Erythroblast (primary cell): ENCODE measurements at regions not wholly inside any gene's neighbourhood (a gene's known extent, or its start where the extent isn't known, plus 50 kb on each side); places are given as distances from the start of the nearest gene placed in this dataset.

ENCODE experiments used
- GATA1 ChIP-seq: IDR thresholded peaks from 2 replicates; pipeline ENCODE4 v1.6.1; 2011; ENCODE audit warnings: low read depth, mild to moderate bottlenecking, control low read depth, low read length, moderate library complexity
- POLR2A ChIP-seq: IDR thresholded peaks from 2 replicates; pipeline ENCODE4 v1.6.1; 2011; ENCODE audit warnings: mild to moderate bottlenecking, low read length

DNA sequence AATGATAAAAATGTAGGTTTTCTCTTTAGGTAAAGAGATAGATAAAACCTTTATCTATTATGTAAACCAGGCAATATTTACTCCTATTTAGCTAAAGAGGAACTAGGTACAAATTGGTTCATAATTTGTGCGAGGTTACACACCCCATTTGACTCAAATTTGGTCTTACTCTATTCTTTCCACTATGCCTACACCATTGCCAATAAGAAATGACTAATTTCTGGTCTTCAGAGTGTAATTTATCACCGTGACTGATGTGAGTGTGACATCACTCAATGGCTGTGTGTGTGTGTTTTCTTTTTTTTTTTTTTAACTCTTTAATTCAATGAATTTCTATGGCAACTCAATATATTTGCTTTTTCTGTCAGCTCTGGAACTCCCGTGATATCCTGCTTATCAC, 955.8 kb downstream of the TDRD15 start:
- no peak for TF ChIP-seq POLR2A
- TF ChIP-seq GATA1 = no peak
